H7 (cell line): ENCODE measurements at regions not wholly inside any gene's neighbourhood (a gene's known extent, or its start where the extent isn't known, plus 50 kb on each side); places are given as distances from the start of the nearest gene placed in this dataset.

Experiments used
- DNase-seq: peaks from one replicate; pipeline ENCODE4 v3.0.0; 2012
- H3K27me3 ChIP-seq: 2 replicates; pipeline ENCODE4 v1.6.0; 2011; ENCODE audit warnings: mild to moderate bottlenecking, low read length; ENCODE audit not compliant: control insufficient read depth, insufficient read depth
- H3K36me3 ChIP-seq: replicated peaks from 2 replicates; pipeline ENCODE4 v1.5.1; 2011; ENCODE audit warnings: low read length; ENCODE audit not compliant: control insufficient read depth, insufficient read depth
- H3K4me3 ChIP-seq: 2 replicates; pipeline ENCODE4 v1.5.1; 2011; ENCODE audit warnings: low read depth, mild to moderate bottlenecking, control low read depth, low read length, moderate library complexity; ENCODE audit not compliant: insufficient read depth

- DNase-seq: no peak
- Histone ChIP-seq H3K27me3 (no peaks in the 10 kb centered on the region), H3K4me3 (no peak overlapping the region), H3K36me3 (no peaks in the 10 kb centered on the region)
Observed at GRCh38 chr10:88209837-88210561, 346.6 kb downstream of the PTEN start.

GRCh38 chr10:88211230-88211629 is 347.8 kb downstream of the PTEN start:
- no peak for DNase-seq
- Histone ChIP-seq H3K36me3 (no peaks in the 10 kb centered on the region), H3K4me3 (no peak overlapping the region), H3K27me3 (no peaks in the 10 kb centered on the region)

- no peak for DNase-seq
- Histone ChIP-seq H3K4me3 (no peak overlapping the region), H3K36me3 (no peaks in the 10 kb centered on the region), H3K27me3 (no peaks in the 10 kb centered on the region)
Observed at GRCh38 chr10:88212069-88212468, 348.6 kb downstream of the PTEN start.

GRCh38 chr10:88213065-88213605 is 349.7 kb downstream of the PTEN start:
- Histone ChIP-seq H3K4me3 (no peak overlapping the region), H3K36me3 (no peaks in the 10 kb centered on the region)
- DNase-seq: no peak

GRCh38 chr10:88216976-88217375 is 353.6 kb downstream of the PTEN start:
- no peaks in the 10 kb centered on the region for H3K27me3 ChIP-seq
- no peaks in the 10 kb centered on the region for H3K36me3 ChIP-seq
- H3K4me3 ChIP-seq: no peak overlapping the region
- DNase-seq: no peak

More at GRCh38 chr10:88213065-88213605, 349.7 kb downstream of the PTEN start:
- H3K27me3 ChIP-seq: no peaks in the 10 kb centered on the region

- H3K27me3 ChIP-seq: no peaks in the 10 kb centered on the region
- H3K4me3 ChIP-seq: no peak overlapping the region
- no peak for DNase-seq
- H3K36me3 ChIP-seq: no peaks in the 10 kb centered on the region
Observed at GRCh38 chr10:88218362-88218761, 354.9 kb downstream of the PTEN start.

- Histone ChIP-seq H3K4me3 (no peak overlapping the region), H3K27me3 (no peaks in the 10 kb centered on the region), H3K36me3 (no peaks in the 10 kb centered on the region)
- no peak for DNase-seq
Observed at GRCh38 chr10:88219753-88220152, 356.3 kb downstream of the PTEN start.

GRCh38 chr10:88221010-88221973 is 357.9 kb downstream of the PTEN start:
- no peak overlapping the region for H3K4me3 ChIP-seq
- no peak for DNase-seq
- no peaks in the 10 kb centered on the region for H3K27me3 ChIP-seq
- no peaks in the 10 kb centered on the region for H3K36me3 ChIP-seq

- Histone ChIP-seq H3K36me3 (no peaks in the 10 kb centered on the region), H3K27me3 (no peaks in the 10 kb centered on the region), H3K4me3 (no peak overlapping the region)
- no peak for DNase-seq
Observed at GRCh38 chr10:88222881-88223280, 359.5 kb downstream of the PTEN start.
